ENCODE measurements at regions not wholly inside any gene's neighbourhood (a gene's known extent, or its start where the extent isn't known, plus 50 kb on each side); places are given as distances from the start of the nearest gene placed in this dataset.

- Histone ChIP-seq H3K4me2 (ENCODE audit: insufficient read depth, insufficient read length, low read length) (no peak overlapping the region), H2BK5ac (ENCODE audit: insufficient read length, low read length) (no peak overlapping the region), H2AFZ (ENCODE audit: low read length) (no peak overlapping the region), H3K14ac (ENCODE audit: insufficient read depth, low read length) (peak overlapping the region; percentile 38; the same call in 1 of the 2 replicates), H3K18ac (ENCODE audit: insufficient read length, low read depth, low read length) (no peak overlapping the region), H3K27me3 (ENCODE audit: insufficient read depth, low read length) (no peaks in the 10 kb centered on the region), H2BK15ac (ENCODE audit: low read depth, low read length) (no peak overlapping the region), H3T11ph (ENCODE audit: low read length) (no peak overlapping the region), H4K8ac (replicated peaks; ENCODE audit: insufficient read length, low read depth, low read length) (no peak overlapping the region), H2BK12ac (ENCODE audit: insufficient read length, low read depth, low read length) (no peak overlapping the region), H4K20me1 (ENCODE audit: control insufficient read depth, insufficient read depth, insufficient read length) (no peaks in the 10 kb centered on the region), H3K27ac (ENCODE audit: insufficient read length, low read depth, low read length) (no peak overlapping the region), H3K9me3 (ENCODE audit: control insufficient read depth, low read depth, low read length) (no peaks in the 10 kb centered on the region), H4K91ac (ENCODE audit: insufficient read length, low read depth, low read length) (no peak overlapping the region), H2AK5ac (ENCODE audit: insufficient read length, low read length) (no peak overlapping the region), H3K56ac (ENCODE audit: insufficient read length, low read depth, low read length) (no peak overlapping the region), H4K5ac (ENCODE audit: insufficient read length, low read depth, low read length) (no peak overlapping the region), H2BK20ac (ENCODE audit: low read depth, low read length, poor library complexity, severe bottlenecking) (no peak overlapping the region), H3K9ac (ENCODE audit: extremely low read depth, insufficient read length, low read length) (no peak overlapping the region), H3K79me1 (ENCODE audit: insufficient read depth, low read depth, low read length, poor library complexity, severe bottlenecking) (no peaks in the 10 kb centered on the region), H2BK120ac (ENCODE audit: low read depth, low read length, poor library complexity, severe bottlenecking) (no peak overlapping the region), H3K4ac (ENCODE audit: low read depth, low read length) (no peak overlapping the region), H3K79me2 (ENCODE audit: insufficient read depth, low read length) (no peaks in the 10 kb centered on the region), H3K23me2 (ENCODE audit: insufficient read length, low read depth, low read length, poor library complexity, severe bottlenecking) (no peaks in the 10 kb centered on the region), H3K23ac (ENCODE audit: insufficient read length, low read depth, low read length) (no peak overlapping the region), H3K4me1 (ENCODE audit: insufficient read depth, low read length) (no peaks in the 10 kb centered on the region; the same call in 1 of the 2 replicates)
- H3K27ac Mint-ChIP-seq: no peak overlapping the region; a peak in 1 of 7 replicates
- H3K4me1 Mint-ChIP-seq: peaks cover 5 to 6% of the 10 kb centered on the region in 2 experiments; a peak in 2 of 4 replicates
- H3K4me3 Mint-ChIP-seq: no peak overlapping the region
- no peak for TF ChIP-seq CTCF (conservative IDR thresholded peaks at IDR 0.05)
- H3K36me3 Mint-ChIP-seq (ENCODE audit: insufficient read depth in 1 of 3, low read depth in 3 of 3): peaks cover 3 to 5% (median 5%) of the 10 kb centered on the region in 3 experiments; a peak in 5 of 7 replicates
- no CpG with 5 or more reads among the region's 7 CpGs for WGBS (ENCODE audit: extremely low coverage, insufficient read length, low lambda C conversion rate)
- H3K9me3 Mint-ChIP-seq: peaks cover 59 to 75% of the 10 kb centered on the region in 2 experiments
- peaks cover 5% of the 10 kb centered on the region for H3K27me3 Mint-ChIP-seq (ENCODE audit: low read depth)
- no peak for DNase-seq
These were observed 428.1 kb downstream of the BCOR start for GRCh38 chrX:39669668-39670067.

Data from H9 (cell line).